Spinal cord (tissue), 9 donors: ENCODE measurements at regions not wholly inside any gene's neighbourhood (a gene's known extent, or its start where the extent isn't known, plus 50 kb on each side); places are given as distances from the start of the nearest gene placed in this dataset.
A peak's percentile ranks its signal among the peaks of the same experiment; 100 is the strongest.
"Not testable (repeated sequence)": the region's sequence is repeated elsewhere in the genome, so short reads cannot be mapped to it uniquely, and the experiment has no call there.

Source experiments
- DNase-seq, 6 donors: peaks; one replicate each; pipeline versions ENCODE4 v3.0.0 to v3.0.0-alpha.2; 2013 to 2015; ENCODE audit warnings: low spot score in 6 of 6, low read depth in 4 of 6
- H3K27ac ChIP-seq: one replicate; pipeline ENCODE4 v1.5.1; 2013; ENCODE audit warnings: low read depth, low read length, control low read depth
- H3K27me3 ChIP-seq: one replicate; pipeline ENCODE4 v1.6.1; 2013; ENCODE audit warnings: low read length; ENCODE audit not compliant: control insufficient read depth, insufficient read depth
- H3K36me3 ChIP-seq: one replicate; pipeline ENCODE4 v1.6.1; 2013; ENCODE audit warnings: low read length; ENCODE audit not compliant: control insufficient read depth, insufficient read depth
- H3K4me1 ChIP-seq: one replicate; pipeline ENCODE4 v1.6.1; 2013; ENCODE audit warnings: low read length; ENCODE audit not compliant: control insufficient read depth, insufficient read depth
- H3K4me3 ChIP-seq: one replicate; pipeline ENCODE4 v1.5.1; 2013; ENCODE audit warnings: low read depth, low read length, control low read depth
- H3K9me3 ChIP-seq: one replicate; pipeline ENCODE4 v1.6.1; 2013; ENCODE audit warnings: low read length; ENCODE audit not compliant: control insufficient read depth, insufficient read depth
- WGBS: methylation state at CpG from one replicate; pipeline ENCODE4 v1.1.5; 2013; ENCODE audit warnings: missing lambda C conversion rate; ENCODE audit not compliant: insufficient coverage; 5-methylcytosine and 5-hydroxymethylcytosine counted together
- donor health status: healthy.

- Histone ChIP-seq H3K9me3 (no peaks in the 10 kb centered on the region), H3K4me3 (no peak overlapping the region), H3K27me3 (no peaks in the 10 kb centered on the region), H3K27ac (no peak overlapping the region), H3K4me1 (no peaks in the 10 kb centered on the region), H3K36me3 (no peaks in the 10 kb centered on the region)
- no CpG with 5 or more reads among the region's 3 CpGs for WGBS
- DNase-seq = peak in 1 of 6 donors; percentile 4
These were observed 917.8 kb upstream of the ADGRB3 start for GRCh38 chr6:67717281-67717680.

GRCh38 chr6:67706388-67706787 lies 928.7 kb upstream of the ADGRB3 start:
- Histone ChIP-seq H3K27ac (no peak overlapping the region), H3K4me3 (no peak overlapping the region), H3K4me1 (no peaks in the 10 kb centered on the region), H3K9me3 (peaks cover 3% of the 10 kb centered on the region), H3K27me3 (no peaks in the 10 kb centered on the region), H3K36me3 (no peaks in the 10 kb centered on the region)
- 78% methylated on average over 1 of the region's 2 CpGs for WGBS
- no peak for DNase-seq

- no peaks in the 10 kb centered on the region for H3K9me3 ChIP-seq
- no peak for DNase-seq
- H3K36me3 ChIP-seq = no peaks in the 10 kb centered on the region
- no CpG with 5 or more reads among the region's 4 CpGs for WGBS
- no peak overlapping the region for H3K4me3 ChIP-seq
- H3K4me1 ChIP-seq = no peaks in the 10 kb centered on the region
- no peak overlapping the region for H3K27ac ChIP-seq
- H3K27me3 ChIP-seq = no peaks in the 10 kb centered on the region
These were observed 936.5 kb upstream of the ADGRB3 start for GRCh38 chr6:67698534-67698933.

GRCh38 chr6:67694127-67694526 lies 941.0 kb upstream of the ADGRB3 start:
- Histone ChIP-seq H3K4me1 (no peaks in the 10 kb centered on the region), H3K27ac (no peak overlapping the region), H3K4me3 (no peak overlapping the region), H3K27me3 (no peaks in the 10 kb centered on the region), H3K36me3 (no peaks in the 10 kb centered on the region), H3K9me3 (no peaks in the 10 kb centered on the region)
- no CpG with 5 or more reads among the region's 4 CpGs for WGBS
- no peak for DNase-seq

- Histone ChIP-seq H3K9me3 (no peaks in the 10 kb centered on the region), H3K27me3 (no peaks in the 10 kb centered on the region), H3K36me3 (no peaks in the 10 kb centered on the region), H3K4me3 (no peak overlapping the region), H3K4me1 (no peaks in the 10 kb centered on the region), H3K27ac (no peak overlapping the region)
- no peak for DNase-seq
- no CpG with 5 or more reads among the region's 1 CpG for WGBS
These were observed 945.8 kb upstream of the ADGRB3 start for GRCh38 chr6:67689329-67689728.

- H3K27me3 ChIP-seq = no peaks in the 10 kb centered on the region
- no peak for DNase-seq
- H3K9me3 ChIP-seq = no peaks in the 10 kb centered on the region
- H3K27ac ChIP-seq = no peak overlapping the region
- no peak overlapping the region for H3K4me3 ChIP-seq
- H3K36me3 ChIP-seq = no peaks in the 10 kb centered on the region
- no peaks in the 10 kb centered on the region for H3K4me1 ChIP-seq
- 67% methylated on average over 3 of the region's 7 CpGs for WGBS
These were observed 947.7 kb upstream of the ADGRB3 start for GRCh38 chr6:67687396-67687795.

- not testable (repeated sequence) for H3K4me3 ChIP-seq, H3K9me3 ChIP-seq, DNase-seq, H3K36me3 ChIP-seq, H3K4me1 ChIP-seq, H3K27me3 ChIP-seq, H3K27ac ChIP-seq
- WGBS = no CpG with 5 or more reads among the region's 1 CpG
These were observed 948.9 kb upstream of the ADGRB3 start for GRCh38 chr6:67686225-67686624.

- Histone ChIP-seq H3K9me3 (no peaks in the 10 kb centered on the region), H3K27ac (no peak overlapping the region), H3K4me3 (no peak overlapping the region), H3K36me3 (no peaks in the 10 kb centered on the region), H3K4me1 (no peaks in the 10 kb centered on the region), H3K27me3 (no peaks in the 10 kb centered on the region)
- WGBS = no CpG with 5 or more reads among the region's 1 CpG
- no peak for DNase-seq
These were observed 951.1 kb upstream of the ADGRB3 start for GRCh38 chr6:67683960-67684359.

GRCh38 chr6:67680297-67680932 lies 954.7 kb upstream of the ADGRB3 start:
- no peak for DNase-seq
- Histone ChIP-seq H3K9me3 (no peaks in the 10 kb centered on the region), H3K27ac (no peak overlapping the region), H3K4me3 (no peak overlapping the region), H3K27me3 (no peaks in the 10 kb centered on the region), H3K4me1 (no peaks in the 10 kb centered on the region), H3K36me3 (no peaks in the 10 kb centered on the region)
- no CpG with 5 or more reads among the region's 2 CpGs for WGBS

- DNase-seq = no peak
- 90% methylated on average over 1 of the region's 3 CpGs for WGBS
- Histone ChIP-seq H3K27me3 (no peaks in the 10 kb centered on the region), H3K27ac (no peak overlapping the region), H3K9me3 (no peaks in the 10 kb centered on the region), H3K36me3 (no peaks in the 10 kb centered on the region), H3K4me3 (no peak overlapping the region), H3K4me1 (no peaks in the 10 kb centered on the region)
These were observed 955.4 kb upstream of the ADGRB3 start for GRCh38 chr6:67679566-67680296.
